Memory B cell (primary cell): ENCODE measurements at regions not wholly inside any gene's neighbourhood (a gene's known extent, or its start where the extent isn't known, plus 50 kb on each side); places are given as distances from the start of the nearest gene placed in this dataset.

ENCODE experiments used
- ATAC-seq: fragments of 150-1000 bp; cut with Tn5 transposase; 2 replicates; pipeline ENCODE4 v1.10.0; 2021; ENCODE audit warnings: low read depth, mild to moderate bottlenecking, moderate library complexity
- DNase-seq, 2 donors: peaks; one replicate each; pipeline ENCODE4 v3.0.0; 2022; ENCODE audit warnings: low spot score in 2 of 2
- H3K27ac Mint-ChIP-seq: one replicate; pipeline ENCODE4 v1.8.0; 2022; ENCODE audit warnings: mild to moderate bottlenecking, moderate library complexity, mixed read lengths
- H3K27me3 Mint-ChIP-seq: one replicate; pipeline ENCODE4 v1.8.0; 2022; ENCODE audit warnings: mixed read lengths
- H3K36me3 Mint-ChIP-seq: one replicate; pipeline ENCODE4 v1.8.0; 2022; ENCODE audit warnings: mild to moderate bottlenecking, mixed read lengths
- H3K4me1 Mint-ChIP-seq: one replicate; pipeline ENCODE4 v1.8.0; 2022; ENCODE audit warnings: mixed read lengths
- H3K4me3 Mint-ChIP-seq: one replicate; pipeline ENCODE4 v1.8.0; 2022; ENCODE audit warnings: mild to moderate bottlenecking, moderate library complexity, mixed read lengths
- H3K9me3 Mint-ChIP-seq: one replicate; pipeline ENCODE4 v1.8.0; 2022; ENCODE audit warnings: mixed read lengths

GRCh38 chr4:67152976-67153375 is 392.3 kb downstream of the CENPC start:
- H3K36me3 Mint-ChIP-seq = no peaks in the 10 kb centered on the region
- H3K27ac Mint-ChIP-seq = no peak overlapping the region
- H3K27me3 Mint-ChIP-seq = no peaks in the 10 kb centered on the region
- no peak for ATAC-seq
- no peaks in the 10 kb centered on the region for H3K4me1 Mint-ChIP-seq
- no peaks in the 10 kb centered on the region for H3K9me3 Mint-ChIP-seq
- no peak overlapping the region for H3K4me3 Mint-ChIP-seq
- DNase-seq = no peak

GRCh38 chr4:67151376-67152343 is 393.6 kb downstream of the CENPC start:
- no peaks in the 10 kb centered on the region for H3K4me1 Mint-ChIP-seq
- no peaks in the 10 kb centered on the region for H3K9me3 Mint-ChIP-seq
- DNase-seq (no peak), ATAC-seq (no peak)
- no peaks in the 10 kb centered on the region for H3K27me3 Mint-ChIP-seq
- H3K4me3 Mint-ChIP-seq = no peak overlapping the region
- H3K36me3 Mint-ChIP-seq = no peaks in the 10 kb centered on the region
- no peak overlapping the region for H3K27ac Mint-ChIP-seq

- no peaks in the 10 kb centered on the region for H3K4me1 Mint-ChIP-seq
- H3K27me3 Mint-ChIP-seq = no peaks in the 10 kb centered on the region
- H3K9me3 Mint-ChIP-seq = peaks cover 3% of the 10 kb centered on the region
- H3K27ac Mint-ChIP-seq = no peak overlapping the region
- ATAC-seq (no peak), DNase-seq (no peak)
- H3K4me3 Mint-ChIP-seq = no peak overlapping the region
- no peaks in the 10 kb centered on the region for H3K36me3 Mint-ChIP-seq
Measured at GRCh38 chr4:67141586-67141985, 403.7 kb downstream of the CENPC start.

- Mint-ChIP-seq H3K4me3 (no peak overlapping the region), H3K4me1 (no peaks in the 10 kb centered on the region), H3K27ac (no peak overlapping the region), H3K36me3 (no peaks in the 10 kb centered on the region), H3K9me3 (peaks cover 6% of the 10 kb centered on the region), H3K27me3 (no peaks in the 10 kb centered on the region)
- no peak for ATAC-seq
- no peak for DNase-seq
Measured at GRCh38 chr4:67134616-67135015, 410.7 kb downstream of the CENPC start.

GRCh38 chr4:67133162-67133561 is 412.1 kb downstream of the CENPC start:
- DNase-seq = no peak
- no peaks in the 10 kb centered on the region for H3K27me3 Mint-ChIP-seq
- no peaks in the 10 kb centered on the region for H3K36me3 Mint-ChIP-seq
- H3K4me3 Mint-ChIP-seq = no peak overlapping the region
- ATAC-seq = no peak
- H3K4me1 Mint-ChIP-seq = no peaks in the 10 kb centered on the region
- H3K27ac Mint-ChIP-seq = no peak overlapping the region
- peaks cover 6% of the 10 kb centered on the region for H3K9me3 Mint-ChIP-seq

- H3K27me3 Mint-ChIP-seq = no peaks in the 10 kb centered on the region
- H3K9me3 Mint-ChIP-seq = peaks cover 6% of the 10 kb centered on the region
- DNase-seq (no peak), ATAC-seq (no peak)
- no peaks in the 10 kb centered on the region for H3K36me3 Mint-ChIP-seq
- H3K4me1 Mint-ChIP-seq = no peaks in the 10 kb centered on the region
- H3K27ac Mint-ChIP-seq = no peak overlapping the region
- no peak overlapping the region for H3K4me3 Mint-ChIP-seq
Measured at GRCh38 chr4:67131224-67131623, 414.1 kb downstream of the CENPC start.

- Mint-ChIP-seq H3K9me3 (peaks cover 3% of the 10 kb centered on the region), H3K36me3 (no peaks in the 10 kb centered on the region), H3K4me3 (no peak overlapping the region), H3K27ac (no peak overlapping the region), H3K27me3 (no peaks in the 10 kb centered on the region), H3K4me1 (no peaks in the 10 kb centered on the region)
- DNase-seq (no peak), ATAC-seq (no peak)
Measured at GRCh38 chr4:67130411-67130810, 414.9 kb downstream of the CENPC start.

- no peaks in the 10 kb centered on the region for H3K9me3 Mint-ChIP-seq
- DNase-seq (no peak), ATAC-seq (no peak)
- H3K36me3 Mint-ChIP-seq = no peaks in the 10 kb centered on the region
- no peak overlapping the region for H3K4me3 Mint-ChIP-seq
- H3K4me1 Mint-ChIP-seq = no peaks in the 10 kb centered on the region
- no peak overlapping the region for H3K27ac Mint-ChIP-seq
- H3K27me3 Mint-ChIP-seq = no peaks in the 10 kb centered on the region
Measured at GRCh38 chr4:67126570-67126969, 418.7 kb downstream of the CENPC start.

GRCh38 chr4:67125636-67126514 is 419.4 kb downstream of the CENPC start:
- no peaks in the 10 kb centered on the region for H3K36me3 Mint-ChIP-seq
- H3K9me3 Mint-ChIP-seq = no peaks in the 10 kb centered on the region
- no peak for DNase-seq
- no peak overlapping the region for H3K4me3 Mint-ChIP-seq
- ATAC-seq = no peak
- no peaks in the 10 kb centered on the region for H3K27me3 Mint-ChIP-seq
- H3K4me1 Mint-ChIP-seq = no peaks in the 10 kb centered on the region
- H3K27ac Mint-ChIP-seq = no peak overlapping the region

- Mint-ChIP-seq H3K36me3 (no peaks in the 10 kb centered on the region), H3K4me3 (no peak overlapping the region), H3K4me1 (no peaks in the 10 kb centered on the region), H3K27ac (no peak overlapping the region), H3K27me3 (no peaks in the 10 kb centered on the region), H3K9me3 (no peaks in the 10 kb centered on the region)
- DNase-seq (no peak), ATAC-seq (no peak)
Measured at GRCh38 chr4:67124716-67125115, 420.6 kb downstream of the CENPC start.

GRCh38 chr4:67122029-67122428 is 423.3 kb downstream of the CENPC start:
- no peaks in the 10 kb centered on the region for H3K27me3 Mint-ChIP-seq
- ATAC-seq (no peak), DNase-seq (no peak)
- H3K27ac Mint-ChIP-seq = no peak overlapping the region
- no peak overlapping the region for H3K4me3 Mint-ChIP-seq
- no peaks in the 10 kb centered on the region for H3K4me1 Mint-ChIP-seq
- H3K36me3 Mint-ChIP-seq = no peaks in the 10 kb centered on the region
- H3K9me3 Mint-ChIP-seq = no peaks in the 10 kb centered on the region

- no peaks in the 10 kb centered on the region for H3K36me3 Mint-ChIP-seq
- ATAC-seq (no peak), DNase-seq (no peak)
- H3K9me3 Mint-ChIP-seq = no peaks in the 10 kb centered on the region
- H3K27ac Mint-ChIP-seq = no peak overlapping the region
- no peaks in the 10 kb centered on the region for H3K27me3 Mint-ChIP-seq
- H3K4me3 Mint-ChIP-seq = no peak overlapping the region
- H3K4me1 Mint-ChIP-seq = no peaks in the 10 kb centered on the region
Measured at GRCh38 chr4:67120369-67120768, 424.9 kb downstream of the CENPC start.

- H3K9me3 Mint-ChIP-seq = peaks cover under 1% of the 10 kb centered on the region
- no peaks in the 10 kb centered on the region for H3K36me3 Mint-ChIP-seq
- ATAC-seq (no peak), DNase-seq (no peak)
- H3K4me1 Mint-ChIP-seq = no peaks in the 10 kb centered on the region
- H3K4me3 Mint-ChIP-seq = no peak overlapping the region
- no peak overlapping the region for H3K27ac Mint-ChIP-seq
- H3K27me3 Mint-ChIP-seq = no peaks in the 10 kb centered on the region
Measured at GRCh38 chr4:67109276-67109675, 436.0 kb downstream of the CENPC start.

- H3K4me3 Mint-ChIP-seq = no peak overlapping the region
Measured at GRCh38 chr4:67106861-67107460, 438.3 kb downstream of the CENPC start.

More at GRCh38 chr4:67106861-67107460, 438.3 kb downstream of the CENPC start:
- Mint-ChIP-seq H3K27me3 (no peaks in the 10 kb centered on the region), H3K36me3 (no peaks in the 10 kb centered on the region), H3K4me1 (no peaks in the 10 kb centered on the region), H3K27ac (no peak overlapping the region), H3K9me3 (no peaks in the 10 kb centered on the region)
- ATAC-seq (no peak), DNase-seq (no peak)
